Immature natural killer cell (primary cell): ENCODE measurements at regions not wholly inside any gene's neighbourhood (a gene's known extent, or its start where the extent isn't known, plus 50 kb on each side); places are given as distances from the start of the nearest gene placed in this dataset.
A peak's percentile ranks its signal among the peaks of the same experiment; 100 is the strongest.

ENCODE experiments used
- DNase-seq, 3 donors: peaks; one replicate each; pipeline ENCODE4 v3.0.0; 2022; ENCODE audit warnings: mixed read lengths in 1 of 3
- H3K27ac Mint-ChIP-seq, 6 donors: one replicate each; pipeline ENCODE4 v1.8.0; 2020; ENCODE audit warnings: mixed read lengths in 6 of 6, mild to moderate bottlenecking in 5 of 6, inconsistent platforms in 4 of 6, moderate library complexity in 3 of 6
- H3K27me3 Mint-ChIP-seq, 3 donors: one replicate each; pipeline ENCODE4 v1.8.0; 2020 to 2021; ENCODE audit warnings: low read depth in 3 of 3, mild to moderate bottlenecking in 3 of 3, mixed read lengths in 3 of 3, moderate library complexity in 3 of 3, inconsistent platforms in 1 of 3
- H3K36me3 Mint-ChIP-seq, 3 donors: one replicate each; pipeline ENCODE4 v1.8.0; 2020; ENCODE audit warnings: mixed read lengths in 3 of 3, inconsistent platforms in 2 of 3, mild to moderate bottlenecking in 2 of 3
- H3K4me1 Mint-ChIP-seq, 2 donors: one replicate each; pipeline ENCODE4 v1.8.0; 2020; ENCODE audit warnings: inconsistent platforms in 2 of 2, mild to moderate bottlenecking in 2 of 2, mixed read lengths in 2 of 2, moderate library complexity in 1 of 2
- H3K4me3 Mint-ChIP-seq, 5 donors: one replicate each; pipeline ENCODE4 v1.8.0; 2020; ENCODE audit warnings: mild to moderate bottlenecking in 5 of 5, mixed read lengths in 5 of 5, inconsistent platforms in 3 of 5, moderate library complexity in 3 of 5
- H3K9me3 Mint-ChIP-seq, 6 donors: one replicate each; pipeline ENCODE4 v1.8.0; 2020; ENCODE audit warnings: mild to moderate bottlenecking in 6 of 6, mixed read lengths in 6 of 6, inconsistent platforms in 4 of 6, moderate library complexity in 3 of 6

- Mint-ChIP-seq H3K4me1 (peaks cover 35 to 47% of the 10 kb centered on the region in 2 donors), H3K4me3 (no peak overlapping the region), H3K36me3 (peaks cover 4 to 10% (median 5%) of the 10 kb centered on the region in 3 donors), H3K9me3 (peaks cover 0 to 2% (median 0%) of the 10 kb centered on the region in 6 donors), H3K27me3 (peaks cover 0 to 4% (median 0%) of the 10 kb centered on the region in 3 donors), H3K27ac (no peak overlapping the region)
- no peak for DNase-seq
These were observed 150.5 kb downstream of the SNX18 start for GRCh38 chr5:54668096-54668495.

GRCh38 chr5:54667136-54667535, 149.6 kb downstream of the SNX18 start:
- Mint-ChIP-seq H3K27ac (no peak overlapping the region), H3K9me3 (peaks cover 0 to 2% (median 0%) of the 10 kb centered on the region in 6 donors), H3K36me3 (peaks cover 4 to 10% (median 5%) of the 10 kb centered on the region in 3 donors), H3K4me3 (no peak overlapping the region), H3K27me3 (peaks cover 0 to 4% (median 0%) of the 10 kb centered on the region in 3 donors), H3K4me1 (peaks cover 27 to 38% of the 10 kb centered on the region in 2 donors)
- DNase-seq: no peak

GRCh38 chr5:54663866-54664265, 146.3 kb downstream of the SNX18 start:
- Mint-ChIP-seq H3K27me3 (peaks cover 0 to 4% (median 0%) of the 10 kb centered on the region in 3 donors), H3K4me3 (no peak overlapping the region), H3K27ac (no peak overlapping the region), H3K36me3 (peaks cover 4 to 10% (median 5%) of the 10 kb centered on the region in 3 donors), H3K4me1 (peaks cover 6 to 8% of the 10 kb centered on the region in 2 donors), H3K9me3 (peaks cover 0 to 2% (median 0%) of the 10 kb centered on the region in 6 donors)
- DNase-seq: no peak

- Mint-ChIP-seq H3K27me3 (peaks cover 0 to 4% (median 0%) of the 10 kb centered on the region in 3 donors), H3K36me3 (no peaks in the 10 kb centered on the region), H3K4me3 (no peak overlapping the region), H3K4me1 (peaks cover 12% of the 10 kb centered on the region in 2 donors), H3K27ac (peak overlapping the region in 2 of 6 donors; percentile 26 to 38), H3K9me3 (no peaks in the 10 kb centered on the region)
- DNase-seq: no peak
These were observed 143.6 kb downstream of the SNX18 start for GRCh38 chr5:54661111-54661510.

- Mint-ChIP-seq H3K9me3 (no peaks in the 10 kb centered on the region), H3K36me3 (no peaks in the 10 kb centered on the region), H3K27ac (no peak overlapping the region), H3K27me3 (peaks cover 0 to 4% (median 0%) of the 10 kb centered on the region in 3 donors), H3K4me1 (peaks cover 18 to 26% of the 10 kb centered on the region in 2 donors), H3K4me3 (no peak overlapping the region)
- DNase-seq: no peak
These were observed 142.2 kb downstream of the SNX18 start for GRCh38 chr5:54659700-54660131.

GRCh38 chr5:54658010-54658409, 140.5 kb downstream of the SNX18 start:
- Mint-ChIP-seq H3K27me3 (no peaks in the 10 kb centered on the region), H3K4me3 (no peak overlapping the region), H3K4me1 (peaks cover 30 to 35% of the 10 kb centered on the region in 2 donors), H3K27ac (no peak overlapping the region), H3K9me3 (peaks cover 0 to 2% (median 0%) of the 10 kb centered on the region in 6 donors), H3K36me3 (no peaks in the 10 kb centered on the region)
- DNase-seq: no peak

GRCh38 chr5:54656261-54656728, 138.7 kb downstream of the SNX18 start:
- peaks cover 35 to 47% of the 10 kb centered on the region in 2 donors for H3K4me1 Mint-ChIP-seq
- H3K9me3 Mint-ChIP-seq: peaks cover 0 to 2% (median 0%) of the 10 kb centered on the region in 6 donors
- no peak for DNase-seq
- H3K4me3 Mint-ChIP-seq: no peak overlapping the region
- no peaks in the 10 kb centered on the region for H3K27me3 Mint-ChIP-seq
- H3K36me3 Mint-ChIP-seq: no peaks in the 10 kb centered on the region
- no peak overlapping the region for H3K27ac Mint-ChIP-seq

- peaks cover 0 to 2% (median 0%) of the 10 kb centered on the region in 6 donors for H3K9me3 Mint-ChIP-seq
- peaks cover 37 to 52% of the 10 kb centered on the region in 2 donors for H3K4me1 Mint-ChIP-seq
- no peaks in the 10 kb centered on the region for H3K36me3 Mint-ChIP-seq
- no peaks in the 10 kb centered on the region for H3K27me3 Mint-ChIP-seq
- no peak for DNase-seq
- H3K4me3 Mint-ChIP-seq: no peak overlapping the region
- H3K27ac Mint-ChIP-seq: no peak overlapping the region
These were observed 138.2 kb downstream of the SNX18 start for GRCh38 chr5:54655761-54656160.

GRCh38 chr5:54655266-54655665, 137.7 kb downstream of the SNX18 start:
- Mint-ChIP-seq H3K4me3 (no peak overlapping the region), H3K4me1 (peaks cover 37 to 56% of the 10 kb centered on the region in 2 donors), H3K9me3 (peaks cover 0 to 2% (median 0%) of the 10 kb centered on the region in 6 donors), H3K27ac (peak overlapping the region in 2 of 6 donors; percentile 29 to 35), H3K36me3 (no peaks in the 10 kb centered on the region), H3K27me3 (no peaks in the 10 kb centered on the region)
- no peak for DNase-seq

GRCh38 chr5:54653956-54654614, 136.5 kb downstream of the SNX18 start:
- no peak for DNase-seq
- Mint-ChIP-seq H3K4me3 (peak overlapping the region in 1 of 5 donors; percentile 29), H3K4me1 (peaks cover 42 to 65% of the 10 kb centered on the region in 2 donors), H3K9me3 (peaks cover 0 to 2% (median 0%) of the 10 kb centered on the region in 6 donors), H3K27me3 (no peaks in the 10 kb centered on the region), H3K36me3 (no peaks in the 10 kb centered on the region), H3K27ac (peak overlapping the region in 2 of 6 donors; percentile 23 to 25)

GRCh38 chr5:54651482-54652076, 134.0 kb downstream of the SNX18 start:
- Mint-ChIP-seq H3K9me3 (peaks cover 0 to 2% (median 0%) of the 10 kb centered on the region in 6 donors), H3K4me1 (peaks cover 61 to 87% of the 10 kb centered on the region in 2 donors), H3K36me3 (peaks cover 0 to 3% (median 0%) of the 10 kb centered on the region in 3 donors), H3K27ac (peak overlapping the region in 2 of 6 donors; percentile 72 to 81), H3K4me3 (no peak overlapping the region), H3K27me3 (peaks cover 2 to 7% (median 4%) of the 10 kb centered on the region in 3 donors)
- no peak for DNase-seq

GRCh38 chr5:54649041-54649504, 131.5 kb downstream of the SNX18 start:
- peak overlapping the region in 3 of 6 donors; percentile 63 to 84 (median 71) for H3K27ac Mint-ChIP-seq
- peaks cover 6 to 12% (median 9%) of the 10 kb centered on the region in 3 donors for H3K27me3 Mint-ChIP-seq
- H3K4me1 Mint-ChIP-seq: peaks cover 71 to 87% of the 10 kb centered on the region in 2 donors
- H3K36me3 Mint-ChIP-seq: peaks cover 0 to 3% (median 0%) of the 10 kb centered on the region in 3 donors
- DNase-seq: no peak
- H3K4me3 Mint-ChIP-seq: no peak overlapping the region
- peaks cover 0 to 2% (median 0%) of the 10 kb centered on the region in 6 donors for H3K9me3 Mint-ChIP-seq

- H3K4me3 Mint-ChIP-seq: peak overlapping the region; percentile 66 to 81 (median 79)
- H3K27ac Mint-ChIP-seq: peak overlapping the region; percentile 82 to 96 (median 94)
- no peaks in the 10 kb centered on the region for H3K9me3 Mint-ChIP-seq
- DNase-seq: peak; percentile 91 to 94 (median 93)
- H3K27me3 Mint-ChIP-seq: peaks cover 6 to 12% (median 9%) of the 10 kb centered on the region in 3 donors
- peaks cover 0 to 3% (median 0%) of the 10 kb centered on the region in 3 donors for H3K36me3 Mint-ChIP-seq
- H3K4me1 Mint-ChIP-seq: peaks cover 67 to 86% of the 10 kb centered on the region in 2 donors
These were observed 129.0 kb downstream of the SNX18 start for GRCh38 chr5:54646356-54647101.
